ENCODE measurements at regions not wholly inside any gene's neighbourhood (a gene's known extent, or its start where the extent isn't known, plus 50 kb on each side); places are given as distances from the start of the nearest gene placed in this dataset.

- DNase-seq: no peak
These were observed 352.5 kb upstream of the TSHZ2 start for GRCh38 chr20:52619671-52620070.

- DNase-seq: no peak
These were observed 353.1 kb upstream of the TSHZ2 start for GRCh38 chr20:52619101-52619500.

GRCh38 chr20:52616629-52617028 lies 355.5 kb upstream of the TSHZ2 start:
- no peak for DNase-seq

- no peak for DNase-seq
These were observed 357.9 kb upstream of the TSHZ2 start for GRCh38 chr20:52614051-52614863.

GRCh38 chr20:52612046-52612632 lies 360.0 kb upstream of the TSHZ2 start:
- DNase-seq: no peak

- no peak for DNase-seq
These were observed 361.4 kb upstream of the TSHZ2 start for GRCh38 chr20:52610749-52611148.

- no peak for DNase-seq
These were observed 370.7 kb upstream of the TSHZ2 start for GRCh38 chr20:52601295-52601971.

GRCh38 chr20:52596256-52596655 lies 375.9 kb upstream of the TSHZ2 start:
- DNase-seq: no peak

- no peak for DNase-seq
These were observed 376.6 kb upstream of the TSHZ2 start for GRCh38 chr20:52595518-52595917.

- DNase-seq: no peak
These were observed 378.5 kb upstream of the TSHZ2 start for GRCh38 chr20:52593654-52594053.

GRCh38 chr20:52592567-52592966 lies 379.6 kb upstream of the TSHZ2 start:
- no peak for DNase-seq

GRCh38 chr20:52590100-52590499 lies 382.1 kb upstream of the TSHZ2 start:
- DNase-seq: no peak

GRCh38 chr20:52589251-52589812 lies 382.8 kb upstream of the TSHZ2 start:
- no peak for DNase-seq

GRCh38 chr20:52586660-52587059 lies 385.5 kb upstream of the TSHZ2 start:
- DNase-seq: no peak

- DNase-seq: no peak
These were observed 386.8 kb upstream of the TSHZ2 start for GRCh38 chr20:52585333-52585732.

GRCh38 chr20:52578559-52578958 lies 387.0 kb upstream of the ZFP64 start:
- no peak for DNase-seq

- DNase-seq: no peak
These were observed 386.1 kb upstream of the ZFP64 start for GRCh38 chr20:52577696-52578095.

GRCh38 chr20:52572687-52573086 lies 381.1 kb upstream of the ZFP64 start:
- DNase-seq: no peak

- DNase-seq: no peak
These were observed 377.6 kb upstream of the ZFP64 start for GRCh38 chr20:52569201-52569600.

- DNase-seq: no peak
These were observed 374.0 kb upstream of the ZFP64 start for GRCh38 chr20:52565614-52566013.

GRCh38 chr20:52564594-52564993 lies 373.0 kb upstream of the ZFP64 start:
- no peak for DNase-seq

- DNase-seq: no peak
These were observed 360.7 kb upstream of the ZFP64 start for GRCh38 chr20:52552181-52552872.

- no peak for DNase-seq
These were observed 350.6 kb upstream of the ZFP64 start for GRCh38 chr20:52542131-52542530.
